GM23338 (cell line): ENCODE measurements at regions not wholly inside any gene's neighbourhood (a gene's known extent, or its start where the extent isn't known, plus 50 kb on each side); places are given as distances from the start of the nearest gene placed in this dataset.

Source experiments
- ATAC-seq: fragments of 200-7000 bp; cut with Tn5 transposase; 3 replicates; pipeline ENCODE4 v1.9.1; 2020
- DNase-seq: peaks from one replicate; pipeline ENCODE4 v3.0.0-alpha.2; 2015; ENCODE audit warnings: low spot score
- H2AFZ ChIP-seq: fragments of 200-600 bp; sonication (generic); 2 replicates; pipeline ENCODE4 v1.8.0; 2016; ENCODE audit warnings: antibody characterized with exemption, mild to moderate bottlenecking, moderate library complexity
- H3F3A ChIP-seq: fragments of 200-600 bp; sonication (generic); replicated peaks from 2 replicates; pipeline ENCODE4 v1.8.0; 2017; ENCODE audit warnings: antibody characterized with exemption, mixed run types, low read depth
- H3K27ac ChIP-seq: fragments of 200-600 bp; sonication (generic); 2 replicates; pipeline ENCODE4 v1.6.1; 2016; ENCODE audit warnings: low read depth
- H3K27me3 ChIP-seq: fragments of 200-600 bp; sonication (generic); 2 replicates; pipeline ENCODE4 v1.8.0; 2016; ENCODE audit warnings: mild to moderate bottlenecking, mixed run types, moderate library complexity; ENCODE audit not compliant: insufficient read depth
- H3K36me3 ChIP-seq: fragments of 200-600 bp; sonication (generic); 2 replicates; pipeline ENCODE4 v1.8.0; 2016; ENCODE audit warnings: mild to moderate bottlenecking; ENCODE audit not compliant: insufficient read depth
- H3K4me1 ChIP-seq: fragments of 200-600 bp; sonication (generic); 2 replicates; pipeline ENCODE4 v1.8.0; 2016; ENCODE audit warnings: mild to moderate bottlenecking, moderate library complexity; ENCODE audit not compliant: insufficient read depth
- H3K4me2 ChIP-seq: fragments of 200-600 bp; sonication (generic); 2 replicates; pipeline ENCODE4 v1.7.1; 2017; ENCODE audit warnings: mixed run types
- H3K4me3 ChIP-seq: fragments of 200-600 bp; sonication (generic); 2 replicates; pipeline ENCODE4 v1.6.1; 2016; ENCODE audit warnings: mixed run types
- H3K79me2 ChIP-seq: fragments of 200-600 bp; sonication (generic); replicated peaks from 2 replicates; pipeline ENCODE4 v1.8.0; 2017; ENCODE audit warnings: mild to moderate bottlenecking; ENCODE audit not compliant: insufficient read depth
- H3K9me2 ChIP-seq: fragments of 200-600 bp; sonication (generic); 2 replicates; pipeline ENCODE4 v1.8.0; 2017; ENCODE audit not compliant: insufficient read depth
- H4K20me1 ChIP-seq: fragments of 200-600 bp; sonication (generic); replicated peaks from 2 replicates; pipeline ENCODE4 v1.8.0; 2017; ENCODE audit warnings: mild to moderate bottlenecking; ENCODE audit not compliant: insufficient read depth
- H3K27ac Mint-ChIP-seq: 2 replicates; pipeline ENCODE4 v1.8.0; 2020; ENCODE audit warnings: inconsistent platforms, mild to moderate bottlenecking, moderate library complexity, mixed read lengths
- H3K27me3 Mint-ChIP-seq: 3 replicates; pipeline ENCODE4 v1.8.0; 2022; ENCODE audit warnings: low read depth, mild to moderate bottlenecking, moderate library complexity, mixed read lengths, inconsistent platforms; ENCODE audit not compliant: insufficient read depth, poor library complexity
- H3K36me3 Mint-ChIP-seq: 3 replicates; pipeline ENCODE4 v1.8.0; 2021; ENCODE audit warnings: low read depth, mild to moderate bottlenecking, inconsistent platforms, moderate library complexity, mixed read lengths
- H3K4me1 Mint-ChIP-seq: 3 replicates; pipeline ENCODE4 v1.8.0; 2020; ENCODE audit warnings: mild to moderate bottlenecking, inconsistent platforms, mixed read lengths
- H3K4me3 Mint-ChIP-seq: 3 replicates; pipeline ENCODE4 v1.8.0; 2021; ENCODE audit warnings: moderate library complexity, mild to moderate bottlenecking, inconsistent platforms, mixed read lengths
- H3K9me3 Mint-ChIP-seq: 3 replicates; pipeline ENCODE4 v1.8.0; 2020; ENCODE audit warnings: moderate library complexity, mild to moderate bottlenecking, inconsistent platforms, mixed read lengths
- CREB1 ChIP-seq: fragments of 250-450 bp; sonication (Bioruptor Pico); IDR thresholded peaks from 2 replicates; pipeline ENCODE4 v1.5.0; 2020; ENCODE audit warnings: low read depth, mild to moderate bottlenecking, moderate library complexity
- CTCF ChIP-seq, 2 experiments: fragments of 200-600 bp in 1 of 2; sonication (generic) in 1 of 2; conservative IDR thresholded peaks; 2 replicates each; pipeline versions ENCODE4 v1.5.1 to v1.6.1; 2016 to 2017; ENCODE audit warnings: antibody characterized with exemption in 2 of 2, low read depth in 2 of 2, mild to moderate bottlenecking in 2 of 2, moderate library complexity in 1 of 2
- ETS1 ChIP-seq: IDR thresholded peaks from 2 replicates; pipeline ENCODE4 v1.6.1; 2016; ENCODE audit warnings: antibody characterized with exemption
- EZH2 ChIP-seq: fragments of 200-600 bp; sonication (generic); IDR thresholded peaks from one replicate; pipeline ENCODE4 v1.8.0; 2017; ENCODE audit warnings: antibody characterized with exemption, mild to moderate bottlenecking, low read depth; ENCODE audit not compliant: unreplicated experiment
- JUNB ChIP-seq: IDR thresholded peaks from one replicate; pipeline ENCODE4 v1.6.1; 2016; ENCODE audit warnings: antibody characterized with exemption; ENCODE audit not compliant: unreplicated experiment
- NANOG ChIP-seq: IDR thresholded peaks from 2 replicates; pipeline ENCODE4 v1.6.1; 2016; ENCODE audit warnings: antibody characterized with exemption, borderline replicate concordance
- POLR2AphosphoS5 ChIP-seq: IDR thresholded peaks from 2 replicates; pipeline ENCODE4 v1.6.1; 2016; ENCODE audit warnings: antibody characterized with exemption, low read depth
- REST ChIP-seq: IDR thresholded peaks from one replicate; pipeline ENCODE4 v1.6.1; 2018; ENCODE audit warnings: antibody characterized with exemption; ENCODE audit not compliant: unreplicated experiment
- STAT1 ChIP-seq: IDR thresholded peaks from one replicate; pipeline ENCODE4 v1.6.1; 2016; ENCODE audit warnings: antibody characterized with exemption; ENCODE audit not compliant: unreplicated experiment
- ZNF114 ChIP-seq: fragments of 250-450 bp; sonication (Bioruptor Pico); IDR thresholded peaks from 2 replicates; pipeline ENCODE4 v1.5.0; 2020; ENCODE audit warnings: mild to moderate bottlenecking, moderate library complexity
- ZNF462 ChIP-seq: fragments of 250-450 bp; sonication (Bioruptor Pico); IDR thresholded peaks from 2 replicates; pipeline ENCODE4 v1.5.0; 2020; ENCODE audit warnings: mild to moderate bottlenecking, moderate library complexity

GRCh38 chr9:88034964-88035363 lies 60.6 kb upstream of the CDK20 start:
- H3K9me2 ChIP-seq = peaks cover 5% of the 10 kb centered on the region; the same call in 1 of the 2 replicates
- no peak overlapping the region for H2AFZ ChIP-seq
- no peak overlapping the region for H3K27ac Mint-ChIP-seq
- H3K4me2 ChIP-seq = no peak overlapping the region
- ATAC-seq (no peak), DNase-seq (no peak)
- H3K9me3 Mint-ChIP-seq = peaks cover 47% of the 10 kb centered on the region
- no peak overlapping the region for H3K27ac ChIP-seq
- peaks cover 8% of the 10 kb centered on the region for H3K4me1 ChIP-seq
- no peaks in the 10 kb centered on the region for H3K79me2 ChIP-seq
- H3K4me1 Mint-ChIP-seq = peaks cover 6% of the 10 kb centered on the region; the same call in 2 of the 3 replicates
- H3K27me3 Mint-ChIP-seq = peaks cover 5% of the 10 kb centered on the region
- no peak overlapping the region for H3K4me3 ChIP-seq
- no peaks in the 10 kb centered on the region for H3K27me3 ChIP-seq
- H3K36me3 ChIP-seq = peaks cover 14% of the 10 kb centered on the region; the same call in 1 of the 2 replicates
- H4K20me1 ChIP-seq = no peaks in the 10 kb centered on the region
- TF ChIP-seq ZNF462 (no peak), ETS1 (no peak), REST (no peak), CTCF (conservative IDR thresholded peaks at IDR 0.05; ENCODE audit: low read depth in 2 of 2) (no peak), POLR2AphosphoS5 (no peak), NANOG (no peak), EZH2 (no peak), STAT1 (no peak), JUNB (no peak), CREB1 (CRISPR knock-in tag) (no peak), ZNF114 (no peak)
- no peaks in the 10 kb centered on the region for H3F3A ChIP-seq
- no peak overlapping the region for H3K4me3 Mint-ChIP-seq
- peaks cover 27% of the 10 kb centered on the region for H3K36me3 Mint-ChIP-seq
